GM12865 (cell line): ENCODE measurements at regions not wholly inside any gene's neighbourhood (a gene's known extent, or its start where the extent isn't known, plus 50 kb on each side); places are given as distances from the start of the nearest gene placed in this dataset.

ENCODE experiments used
- DNase-seq: peaks from one replicate; pipeline ENCODE4 v3.0.0; 2010; ENCODE audit warnings: low read depth
- H3K4me3 ChIP-seq: 2 replicates; pipeline ENCODE4 v1.5.1; 2011; ENCODE audit warnings: mild to moderate bottlenecking, low read depth, low read length, control low read depth
- TF ChIP-seq, protein P1 (sequence below): IDR thresholded peaks from 2 replicates; pipeline ENCODE4 v1.5.1; 2011; ENCODE audit warnings: low read length, control low read depth, low read depth, inconsistent platforms; ENCODE audit not compliant: insufficient read depth; ENCODE audit errors: missing control alignments

DNA sequence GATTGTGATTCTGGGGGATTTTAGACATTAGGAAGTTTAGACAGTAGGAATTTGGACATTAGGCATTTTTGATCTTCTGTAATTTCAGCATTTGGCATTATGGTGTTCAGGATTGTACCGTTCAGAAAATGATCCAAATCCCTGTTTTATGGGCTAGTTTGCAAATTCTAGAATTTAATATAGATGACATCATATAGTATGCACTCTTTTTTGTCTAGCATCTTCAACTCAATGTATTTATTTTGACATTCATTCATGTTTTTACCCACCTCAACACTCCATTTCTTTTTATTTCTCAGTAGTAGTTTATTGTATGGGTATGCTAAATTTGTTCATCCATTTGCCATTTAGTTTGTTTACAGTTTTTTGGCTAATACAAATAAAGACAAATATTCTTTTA, 105.3 kb upstream of the ZPLD1 start:
- no peak for DNase-seq
- no peak overlapping the region for H3K4me3 ChIP-seq
- TF ChIP-seq, protein P1, sequence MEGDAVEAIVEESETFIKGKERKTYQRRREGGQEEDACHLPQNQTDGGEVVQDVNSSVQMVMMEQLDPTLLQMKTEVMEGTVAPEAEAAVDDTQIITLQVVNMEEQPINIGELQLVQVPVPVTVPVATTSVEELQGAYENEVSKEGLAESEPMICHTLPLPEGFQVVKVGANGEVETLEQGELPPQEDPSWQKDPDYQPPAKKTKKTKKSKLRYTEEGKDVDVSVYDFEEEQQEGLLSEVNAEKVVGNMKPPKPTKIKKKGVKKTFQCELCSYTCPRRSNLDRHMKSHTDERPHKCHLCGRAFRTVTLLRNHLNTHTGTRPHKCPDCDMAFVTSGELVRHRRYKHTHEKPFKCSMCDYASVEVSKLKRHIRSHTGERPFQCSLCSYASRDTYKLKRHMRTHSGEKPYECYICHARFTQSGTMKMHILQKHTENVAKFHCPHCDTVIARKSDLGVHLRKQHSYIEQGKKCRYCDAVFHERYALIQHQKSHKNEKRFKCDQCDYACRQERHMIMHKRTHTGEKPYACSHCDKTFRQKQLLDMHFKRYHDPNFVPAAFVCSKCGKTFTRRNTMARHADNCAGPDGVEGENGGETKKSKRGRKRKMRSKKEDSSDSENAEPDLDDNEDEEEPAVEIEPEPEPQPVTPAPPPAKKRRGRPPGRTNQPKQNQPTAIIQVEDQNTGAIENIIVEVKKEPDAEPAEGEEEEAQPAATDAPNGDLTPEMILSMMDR: no peak

GRCh38 chr3:102332205-102332604, 102.6 kb upstream of the ZPLD1 start:
- DNase-seq: no peak
- TF ChIP-seq, protein P1: no peak
- no peak overlapping the region for H3K4me3 ChIP-seq

GRCh38 chr3:102332934-102333333, 101.9 kb upstream of the ZPLD1 start:
- DNase-seq: no peak
- TF ChIP-seq, protein P1: no peak
- H3K4me3 ChIP-seq: no peak overlapping the region

- no peak overlapping the region for H3K4me3 ChIP-seq
- TF ChIP-seq, protein P1: no peak
- no peak for DNase-seq
Measured at GRCh38 chr3:102336130-102336529, 98.7 kb upstream of the ZPLD1 start.

DNA sequence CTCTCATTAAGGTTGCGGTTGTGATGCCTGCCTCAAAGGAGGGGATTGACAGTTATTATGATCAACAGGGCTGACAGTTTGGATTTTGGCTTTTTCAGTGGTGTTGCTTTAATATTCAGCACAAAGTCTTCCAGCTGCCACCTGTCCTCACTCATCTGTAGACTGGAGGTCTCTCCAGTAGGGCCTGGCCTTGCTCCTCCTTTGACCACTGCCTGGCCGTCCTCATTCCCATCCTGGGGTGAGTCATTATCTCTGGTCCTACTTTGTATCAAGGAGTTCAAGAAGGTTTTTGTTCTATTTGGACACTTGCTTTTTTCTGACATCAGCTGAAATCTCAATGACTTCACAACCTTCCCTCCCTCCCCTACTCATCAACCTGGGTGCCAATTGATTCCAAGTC, 95.1 kb upstream of the ZPLD1 start:
- TF ChIP-seq, protein P1: no peak
- DNase-seq: no peak
- H3K4me3 ChIP-seq: no peak overlapping the region

DNA sequence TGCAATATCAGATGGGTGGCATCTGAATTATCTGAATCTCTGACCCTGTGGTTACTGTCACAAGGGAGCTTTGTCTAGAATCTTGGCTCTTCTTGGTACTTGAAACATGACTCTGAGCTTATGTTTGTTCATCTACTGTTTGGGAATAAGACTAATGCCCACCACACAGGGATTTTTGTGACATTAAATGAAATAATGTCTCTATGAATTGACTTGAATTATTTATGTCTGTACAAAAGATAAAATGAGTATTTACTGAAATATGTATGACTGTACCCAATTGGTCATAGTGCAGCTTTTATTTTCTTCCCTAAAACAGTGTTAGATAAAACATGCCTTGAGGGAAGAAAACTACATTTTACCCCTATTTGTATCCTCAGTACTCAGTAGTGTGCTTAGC, 87.9 kb upstream of the ZPLD1 start:
- DNase-seq: no peak
- TF ChIP-seq, protein P1: no peak
- no peak overlapping the region for H3K4me3 ChIP-seq

- peak; percentile 37 for DNase-seq
- H3K4me3 ChIP-seq: no peak overlapping the region
- TF ChIP-seq, protein P1: no peak
Measured at GRCh38 chr3:102348904-102349303, 85.9 kb upstream of the ZPLD1 start.
